HCT116 (cell line): ENCODE measurements at regions not wholly inside any gene's neighbourhood (a gene's known extent, or its start where the extent isn't known, plus 50 kb on each side); places are given as distances from the start of the nearest gene placed in this dataset.

Experiments
- ATAC-seq: fragments of 200-7000 bp; cut with Tn5 transposase; 2 replicates; pipeline ENCODE4 v1.9.1; 2020; ENCODE audit warnings: mild to moderate bottlenecking, moderate library complexity
- BruUV-seq: library from RNA; stranded (reverse); fragments of 400-500 nt; replicated peaks from 2 replicates; lab custom pipeline; 2021; lab: Mats Ljungman, UMichigan
- CTCF ChIA-PET: fragments of 300-600 bp; sonication (Branson Sonifier 250); formaldehyde crosslinking; loops from one replicate; lab custom pipeline; 2021; ENCODE audit warnings: antibody characterized with exemption; lab: Charles Lee
- POLR2A ChIA-PET: fragments of 300-600, 350-600 bp; sonication (Branson Sonifier 250); formaldehyde crosslinking; loops from one replicate; lab custom pipeline; 2021; ENCODE audit warnings: antibody characterized with exemption; lab: Charles Lee
- RAD21 ChIA-PET, 2 experiments: fragments of 300-600 bp; sonication (Branson Sonifier 250); formaldehyde crosslinking; loops; one replicate each; lab custom pipeline; 2023; ENCODE audit warnings: low total read pairs in 2 of 2; ENCODE audit not compliant: uncharacterized antibody in 2 of 2, unreplicated experiment in 2 of 2, low non-redundant PET in 1 of 2; lab: Charles Lee
- DNase-seq: peaks from one replicate; pipeline ENCODE4 v3.0.0-alpha.2; 2010; ENCODE audit warnings: low read depth, low spot score
- H2AFZ ChIP-seq: fragments of 200-600 bp; shearing (Covaris generic), sonication (generic); 2 replicates; pipeline ENCODE4 v1.6.1; 2017; ENCODE audit warnings: low read depth, mixed run types, mixed read lengths, antibody characterized with exemption, low read length; ENCODE audit not compliant: poor library complexity, severe bottlenecking
- H3K27ac ChIP-seq: 2 replicates; pipeline ENCODE4 v1.5.1; 2012; ENCODE audit warnings: low read depth, low read length
- H3K27me3 ChIP-seq: fragments of 200-600 bp; sonication (generic); 2 replicates; pipeline ENCODE4 v1.6.1; 2016; ENCODE audit warnings: mixed run types, low read length, mixed read lengths; ENCODE audit not compliant: insufficient read depth
- H3K36me3 ChIP-seq, 2 experiments: fragments of 200-500 bp in 1 of 2; fragments of 200-600 bp in 1 of 2; sonication (Bioruptor generic) in 1 of 2; sonication (generic) in 1 of 2; 2 replicates each; pipeline versions ENCODE4 v1.5.1 to v1.6.1; 2014 to 2016; ENCODE audit warnings: low read length in 2 of 2, inconsistent platforms in 1 of 2, mixed read lengths in 1 of 2, mixed run types in 1 of 2; ENCODE audit not compliant: insufficient read depth in 2 of 2, control insufficient read depth in 1 of 2
- H3K4me1 ChIP-seq, 2 experiments: fragments of 200-600 bp in 1 of 2; sonication (generic) in 1 of 2; 2 replicates each; pipeline versions ENCODE4 v1.5.1 to v1.6.1; 2012 to 2017; ENCODE audit warnings: low read length in 2 of 2, inconsistent platforms in 1 of 2, mild to moderate bottlenecking in 1 of 2, mixed read lengths in 1 of 2, mixed run types in 1 of 2, moderate library complexity in 1 of 2; ENCODE audit not compliant: insufficient read depth in 2 of 2, control insufficient read depth in 1 of 2
- H3K4me2 ChIP-seq: fragments of 200-600 bp; sonication (generic); 2 replicates; pipeline ENCODE4 v1.6.1; 2017; ENCODE audit warnings: mixed run types, low read length, mixed read lengths
- H3K4me3 ChIP-seq, 2 experiments: fragments of 200-600 bp in 1 of 2; sonication (generic) in 1 of 2; replicated peaks in 1 of 2; 2 replicates each; pipeline ENCODE4 v1.5.1; 2011 to 2016; ENCODE audit warnings: low read length in 2 of 2, control low read depth in 1 of 2, low read depth in 1 of 2, mild to moderate bottlenecking in 1 of 2, mixed read lengths in 1 of 2, mixed run types in 1 of 2
- H3K79me2 ChIP-seq: fragments of 200-600 bp; sonication (generic); 2 replicates; pipeline ENCODE4 v1.6.1; 2017; ENCODE audit warnings: mild to moderate bottlenecking, mixed run types, low read length, moderate library complexity, mixed read lengths; ENCODE audit not compliant: insufficient read depth
- H3K9ac ChIP-seq: fragments of 200-600 bp; sonication (generic); 2 replicates; pipeline ENCODE4 v1.6.1; 2016; ENCODE audit warnings: low read length, mixed read lengths
- H3K9me2 ChIP-seq: fragments of 200-600 bp; sonication (generic), shearing (Covaris generic); 2 replicates; pipeline ENCODE4 v1.6.1; 2017; ENCODE audit warnings: mixed run types, mild to moderate bottlenecking, moderate library complexity; ENCODE audit not compliant: insufficient read depth
- H3K9me3 ChIP-seq, 2 experiments: fragments of 200-500 bp in 1 of 2; fragments of 200-600 bp in 1 of 2; sonication (Bioruptor generic) in 1 of 2; sonication (generic) in 1 of 2; 2 replicates each; pipeline ENCODE4 v1.6.1; 2014 to 2017; ENCODE audit warnings: low read length in 2 of 2, mixed read lengths in 2 of 2, inconsistent platforms in 1 of 2, low read depth in 1 of 2, mild to moderate bottlenecking in 1 of 2, mixed run types in 1 of 2, moderate library complexity in 1 of 2; ENCODE audit not compliant: control insufficient read depth in 1 of 2, insufficient read depth in 1 of 2
- H4K20me1 ChIP-seq: fragments of 200-600 bp; sonication (generic), shearing (Covaris generic); 2 replicates; pipeline ENCODE4 v1.6.1; 2017; ENCODE audit warnings: mixed run types, mild to moderate bottlenecking, moderate library complexity; ENCODE audit not compliant: insufficient read depth
- CTCF ChIP-seq, 3 experiments: fragments of 200-600 bp in 1 of 3; sonication (generic) in 1 of 3; IDR thresholded peaks in 2 of 3; conservative IDR thresholded peaks in 1 of 3; 2 replicates each; pipeline ENCODE4 v1.5.1; 2012 to 2017; ENCODE audit warnings: low read depth in 2 of 3, low read length in 2 of 3, antibody characterized with exemption in 1 of 3, borderline replicate concordance in 1 of 3, control low read depth in 1 of 3, mild to moderate bottlenecking in 1 of 3, mixed read lengths in 1 of 3, mixed run types in 1 of 3, moderate library complexity in 1 of 3; ENCODE audit not compliant: insufficient read depth in 1 of 3
- FOSL1 ChIP-seq: IDR thresholded peaks from 2 replicates; pipeline ENCODE4 v1.6.1; 2012; ENCODE audit warnings: low read depth
- MAX ChIP-seq: IDR thresholded peaks from 2 replicates; pipeline ENCODE4 v1.6.1; 2012
- RAD21 ChIP-seq: IDR thresholded peaks from 2 replicates; pipeline ENCODE4 v1.6.1; 2012; ENCODE audit warnings: low read depth, mild to moderate bottlenecking
- intact Hi-C: fragments of 100-400 bp; cut with micrococcal nuclease; formaldehyde crosslinking; loops from 2 replicates; pipeline ENCODE4 v1.10.0; 2022
- TF ChIP-seq, protein P1 (sequence below): IDR thresholded peaks from 2 replicates; pipeline ENCODE4 v1.6.1; 2012; ENCODE audit warnings: low read depth

GRCh38 chr15:95291898-95292472 is 1038.5 kb upstream of the NR2F2 start:
- ChIA-PET POLR2A (no interaction called here), CTCF (no interaction called here), RAD21 (no interaction called here)
- ATAC-seq (peak; percentile 85), DNase-seq (peak; percentile 48)
- intact Hi-C loops: loop anchor here (1.0 to 10.0 kb wide), 4 partner anchors 266 to 880 kb away; no protein-coding TSS in a partner anchor
- Histone ChIP-seq H3K4me1 (no peaks in the 10 kb centered on the region), H3K9me2 (no peaks in the 10 kb centered on the region), H3K4me2 (no peak overlapping the region), H3K4me3 (no peak overlapping the region), H3K36me3 (no peaks in the 10 kb centered on the region), H3K79me2 (no peaks in the 10 kb centered on the region), H3K9me3 (no peaks in the 10 kb centered on the region), H3K27me3 (no peaks in the 10 kb centered on the region), H3K27ac (no peak overlapping the region), H2AFZ (peak overlapping the region; percentile 66), H3K9ac (no peak overlapping the region), H4K20me1 (no peaks in the 10 kb centered on the region)
- no TSS peak for BruUV-seq
- TF ChIP-seq FOSL1: no peak
- TF ChIP-seq RAD21: peak; percentile 49; the same call in 1 of the 2 replicates
- TF ChIP-seq CTCF (IDR thresholded peaks at IDR 0.05 in 2 of 3, conservative IDR thresholded peaks at IDR 0.05 in 1 of 3; ENCODE audit: borderline replicate concordance in 1 of 3, insufficient read depth in 1 of 3, low read depth in 2 of 3, low read length in 2 of 3): peak; percentile 37 to 85 (median 47); a peak in 4 of 6 replicates
- TF ChIP-seq MAX: peak; percentile 35; the same call in 1 of the 2 replicates
- TF ChIP-seq, protein P1, sequence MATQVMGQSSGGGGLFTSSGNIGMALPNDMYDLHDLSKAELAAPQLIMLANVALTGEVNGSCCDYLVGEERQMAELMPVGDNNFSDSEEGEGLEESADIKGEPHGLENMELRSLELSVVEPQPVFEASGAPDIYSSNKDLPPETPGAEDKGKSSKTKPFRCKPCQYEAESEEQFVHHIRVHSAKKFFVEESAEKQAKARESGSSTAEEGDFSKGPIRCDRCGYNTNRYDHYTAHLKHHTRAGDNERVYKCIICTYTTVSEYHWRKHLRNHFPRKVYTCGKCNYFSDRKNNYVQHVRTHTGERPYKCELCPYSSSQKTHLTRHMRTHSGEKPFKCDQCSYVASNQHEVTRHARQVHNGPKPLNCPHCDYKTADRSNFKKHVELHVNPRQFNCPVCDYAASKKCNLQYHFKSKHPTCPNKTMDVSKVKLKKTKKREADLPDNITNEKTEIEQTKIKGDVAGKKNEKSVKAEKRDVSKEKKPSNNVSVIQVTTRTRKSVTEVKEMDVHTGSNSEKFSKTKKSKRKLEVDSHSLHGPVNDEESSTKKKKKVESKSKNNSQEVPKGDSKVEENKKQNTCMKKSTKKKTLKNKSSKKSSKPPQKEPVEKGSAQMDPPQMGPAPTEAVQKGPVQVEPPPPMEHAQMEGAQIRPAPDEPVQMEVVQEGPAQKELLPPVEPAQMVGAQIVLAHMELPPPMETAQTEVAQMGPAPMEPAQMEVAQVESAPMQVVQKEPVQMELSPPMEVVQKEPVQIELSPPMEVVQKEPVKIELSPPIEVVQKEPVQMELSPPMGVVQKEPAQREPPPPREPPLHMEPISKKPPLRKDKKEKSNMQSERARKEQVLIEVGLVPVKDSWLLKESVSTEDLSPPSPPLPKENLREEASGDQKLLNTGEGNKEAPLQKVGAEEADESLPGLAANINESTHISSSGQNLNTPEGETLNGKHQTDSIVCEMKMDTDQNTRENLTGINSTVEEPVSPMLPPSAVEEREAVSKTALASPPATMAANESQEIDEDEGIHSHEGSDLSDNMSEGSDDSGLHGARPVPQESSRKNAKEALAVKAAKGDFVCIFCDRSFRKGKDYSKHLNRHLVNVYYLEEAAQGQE: no peak
